NCI-H748 treated with DMSO at 0.1 percent for 48 hours (cell line): ENCODE measurements at regions not wholly inside any gene's neighbourhood (a gene's known extent, or its start where the extent isn't known, plus 50 kb on each side); places are given as distances from the start of the nearest gene placed in this dataset.

ENCODE experiments used
- DNase-seq: peaks from one replicate; lab custom pipeline; 2025; lab: John Stamatoyannopoulos, UW

GRCh38 chr5:135218486-135218755 lies 180.6 kb downstream of the MACROH2A1 start:
- no peak for DNase-seq

- no peak for DNase-seq
These were observed 181.2 kb downstream of the MACROH2A1 start for GRCh38 chr5:135217669-135218485.

GRCh38 chr5:135216471-135217343 lies 182.3 kb downstream of the MACROH2A1 start:
- DNase-seq = no peak

GRCh38 chr5:135215617-135216470 lies 181.8 kb upstream of the PITX1 start:
- no peak for DNase-seq

- no peak for DNase-seq
These were observed 181.0 kb upstream of the PITX1 start for GRCh38 chr5:135214897-135215616.

- no peak for DNase-seq
These were observed 179.6 kb upstream of the PITX1 start for GRCh38 chr5:135213466-135214239.

- DNase-seq = no peak
These were observed 179.0 kb upstream of the PITX1 start for GRCh38 chr5:135213027-135213386.

GRCh38 chr5:135212361-135213026 lies 178.5 kb upstream of the PITX1 start:
- no peak for DNase-seq

- DNase-seq = no peak
These were observed 177.8 kb upstream of the PITX1 start for GRCh38 chr5:135211791-135212190.

GRCh38 chr5:135211083-135211790 lies 177.2 kb upstream of the PITX1 start:
- DNase-seq = no peak

GRCh38 chr5:135210286-135211055 lies 176.4 kb upstream of the PITX1 start:
- DNase-seq = no peak

GRCh38 chr5:135208903-135209721 lies 175.1 kb upstream of the PITX1 start:
- no peak for DNase-seq

- no peak for DNase-seq
These were observed 174.5 kb upstream of the PITX1 start for GRCh38 chr5:135208555-135208902.

GRCh38 chr5:135207866-135208265 lies 173.8 kb upstream of the PITX1 start:
- no peak for DNase-seq

- no peak for DNase-seq
These were observed 172.8 kb upstream of the PITX1 start for GRCh38 chr5:135206862-135207261.

GRCh38 chr5:135205632-135206349 lies 171.8 kb upstream of the PITX1 start:
- DNase-seq = no peak

GRCh38 chr5:135204151-135204600 lies 170.1 kb upstream of the PITX1 start:
- DNase-seq = no peak
